ENCODE measurements at regions not wholly inside any gene's neighbourhood (a gene's known extent, or its start where the extent isn't known, plus 50 kb on each side); places are given as distances from the start of the nearest gene placed in this dataset.

DNA sequence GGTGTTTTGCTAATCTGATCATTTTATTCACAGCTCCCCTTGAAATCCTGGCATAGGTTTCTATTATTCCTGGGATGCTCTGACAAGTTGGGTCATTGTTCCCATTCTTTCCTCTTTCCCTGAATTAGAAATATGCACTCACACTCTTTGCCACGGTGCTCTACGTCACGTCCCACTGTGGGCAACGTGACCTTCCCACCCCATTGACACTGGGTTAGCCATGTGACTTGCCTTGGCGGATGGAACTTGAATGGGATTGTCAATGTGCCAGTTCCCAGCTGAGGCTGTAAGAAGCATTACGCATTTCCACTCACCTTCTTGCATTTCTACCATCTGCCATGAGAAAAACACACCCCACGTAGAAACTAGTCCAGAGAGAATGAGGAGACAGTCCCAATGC, 492.4 kb downstream of the SHISA9 start:
- DNase-seq (ENCODE audit: low read depth in 2 of 2): no peak

DNA sequence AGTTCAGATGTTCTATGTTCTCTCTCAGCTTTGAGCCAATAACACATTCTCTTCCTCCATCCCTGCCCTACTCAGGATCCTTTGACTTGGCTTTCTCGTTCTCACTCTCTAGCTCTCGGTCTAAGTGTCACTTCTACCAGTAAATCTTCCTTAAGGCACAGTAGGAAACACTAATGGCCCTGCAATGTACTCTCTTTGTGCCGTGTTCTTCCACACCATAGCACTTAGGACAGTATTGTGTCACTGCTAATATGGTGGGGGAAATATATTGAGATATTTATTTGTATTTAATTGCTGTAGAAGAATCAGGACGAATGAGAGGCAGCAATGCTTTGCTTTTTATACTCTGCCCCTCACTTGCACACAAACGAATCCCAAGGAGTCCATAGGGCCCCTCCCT, 493.1 kb downstream of the SHISA9 start:
- no peak for DNase-seq (ENCODE audit: low read depth in 2 of 2)

DNA sequence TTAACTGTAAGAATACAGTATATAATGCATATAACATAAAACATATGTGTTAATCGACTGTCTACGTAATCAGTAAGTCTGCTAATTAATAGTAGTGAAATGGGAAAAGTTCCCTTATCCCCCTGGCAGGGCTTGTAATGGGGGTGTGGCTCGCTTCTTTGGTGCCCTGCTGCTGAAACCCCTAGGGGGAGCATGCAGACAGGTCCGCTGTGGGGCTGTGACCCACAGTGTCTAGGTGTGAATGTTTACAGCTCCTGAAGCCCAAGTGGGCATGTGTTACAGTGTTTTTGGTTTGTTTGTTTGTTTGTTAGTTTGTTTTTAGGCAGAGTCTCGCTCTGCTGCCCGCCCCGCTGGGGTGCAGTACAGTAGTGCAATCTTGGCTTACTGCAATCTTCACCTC, 495.7 kb downstream of the SHISA9 start:
- DNase-seq (ENCODE audit: low read depth in 2 of 2): no peak

GRCh38 chr16:13401641-13402040, 500.2 kb downstream of the SHISA9 start:
- no peak for DNase-seq (ENCODE audit: low read depth in 2 of 2)

GRCh38 chr16:13402601-13403000, 501.2 kb downstream of the SHISA9 start:
- DNase-seq (ENCODE audit: low read depth in 2 of 2): no peak

GRCh38 chr16:13403326-13403725, 501.9 kb downstream of the SHISA9 start:
- no peak for DNase-seq (ENCODE audit: low read depth in 2 of 2)

GRCh38 chr16:13414154-13414553, 505.8 kb upstream of the ERCC4 start:
- no peak for DNase-seq (ENCODE audit: low read depth in 2 of 2)

GRCh38 chr16:13419589-13419988, 500.4 kb upstream of the ERCC4 start:
- DNase-seq (ENCODE audit: low read depth in 2 of 2): no peak

DNA sequence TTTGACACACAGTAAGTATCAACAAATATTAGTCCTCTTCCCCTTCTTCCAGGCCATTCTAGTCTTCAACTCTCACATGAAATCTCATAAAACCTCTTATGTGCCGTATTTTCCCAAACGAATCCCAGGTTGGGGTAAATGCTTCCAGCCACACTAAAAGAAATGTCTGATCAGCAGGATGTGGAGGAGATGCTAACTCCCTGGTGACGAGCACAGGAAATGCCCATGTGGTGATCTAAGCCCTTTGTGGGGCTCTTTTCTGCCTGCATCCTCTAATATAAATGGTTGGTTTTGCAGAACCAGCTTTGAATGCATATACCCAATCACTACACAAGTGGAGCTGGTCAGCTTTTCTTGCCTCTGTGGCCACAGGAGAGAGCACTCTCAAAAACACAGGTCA, 498.2 kb upstream of the ERCC4 start:
- DNase-seq (ENCODE audit: low read depth in 2 of 2): peak; percentile 23 to 29

DNA sequence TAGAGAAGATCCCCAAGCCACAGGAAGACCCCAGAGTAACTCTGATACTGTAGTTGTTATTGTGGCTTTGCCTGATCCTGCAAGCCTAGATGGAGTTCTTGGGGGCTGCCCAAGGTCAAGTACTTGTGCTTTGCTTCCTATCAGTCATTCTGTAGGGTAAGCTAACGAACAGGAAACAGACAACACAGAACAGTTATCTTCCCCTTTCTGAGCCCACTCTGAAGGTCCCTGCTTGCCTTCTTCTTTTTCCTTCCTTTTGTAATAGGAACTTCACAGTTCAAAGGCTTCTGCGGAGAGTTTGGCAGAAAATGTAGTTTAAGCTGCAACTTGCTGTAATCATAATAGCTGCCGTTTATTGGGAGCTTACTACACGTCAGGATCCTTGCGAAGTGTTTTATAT, 494.1 kb upstream of the ERCC4 start:
- no peak for DNase-seq (ENCODE audit: low read depth in 2 of 2)

- no peak for DNase-seq (ENCODE audit: low read depth in 2 of 2)
These were observed 493.7 kb upstream of the ERCC4 start for GRCh38 chr16:13426269-13426668.

GRCh38 chr16:13426736-13427135, 493.2 kb upstream of the ERCC4 start:
- DNase-seq (ENCODE audit: low read depth in 2 of 2): no peak

DNA sequence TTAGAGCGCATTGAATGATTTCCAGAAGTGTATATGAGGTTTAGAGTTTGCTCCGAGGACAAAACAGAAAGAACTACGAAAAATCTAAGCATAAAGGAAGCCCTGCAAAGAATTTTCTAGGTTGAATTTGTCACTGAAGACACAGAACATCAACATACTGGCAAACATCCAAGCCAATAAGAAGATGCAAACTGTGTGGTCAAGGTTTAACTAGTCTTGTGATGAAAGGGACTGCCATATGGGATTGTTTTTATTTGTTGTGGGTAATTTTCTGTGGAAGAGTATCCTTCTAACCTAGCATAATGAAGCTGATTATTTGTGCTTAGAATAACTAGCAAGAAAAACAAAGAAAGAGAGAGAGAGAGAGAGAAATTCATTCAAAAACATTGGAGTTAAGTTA, 492.0 kb upstream of the ERCC4 start:
- DNase-seq (ENCODE audit: low read depth in 2 of 2): no peak

GRCh38 chr16:13429416-13429815, 490.5 kb upstream of the ERCC4 start:
- DNase-seq (ENCODE audit: low read depth in 2 of 2): peak; percentile 42 to 44

GRCh38 chr16:13435415-13435814, 484.5 kb upstream of the ERCC4 start:
- DNase-seq (ENCODE audit: low read depth in 2 of 2): no peak

DNA sequence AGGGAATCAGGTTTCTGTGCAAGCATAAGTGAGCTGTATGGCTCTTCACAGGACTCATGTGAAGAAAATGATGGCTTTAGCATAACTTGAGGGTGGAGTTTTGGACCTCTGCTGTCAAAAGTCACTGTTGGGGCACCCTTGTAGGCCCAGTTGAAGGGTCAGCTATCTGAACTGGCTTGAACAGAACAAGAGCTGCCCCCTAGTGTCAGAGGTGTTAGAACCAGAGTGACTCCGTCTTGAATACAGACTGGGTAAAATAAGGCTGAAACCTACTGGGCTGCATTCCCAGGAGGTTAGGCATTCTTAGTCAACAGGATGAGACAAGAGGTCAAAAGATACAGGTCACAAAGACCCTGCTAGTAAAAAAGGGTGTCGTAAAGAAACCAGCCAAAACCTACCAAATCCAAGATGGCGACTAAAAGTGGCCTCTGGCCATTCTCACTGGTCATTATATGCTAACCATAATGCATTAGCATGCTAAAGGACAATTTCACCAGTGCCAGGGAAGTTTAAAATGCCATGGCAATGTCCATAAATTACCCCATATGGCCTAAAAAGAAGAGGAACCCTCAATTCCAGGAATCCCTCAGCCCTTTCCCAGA, 484.0 kb upstream of the ERCC4 start:
- no peak for DNase-seq (ENCODE audit: low read depth in 2 of 2)

DNA sequence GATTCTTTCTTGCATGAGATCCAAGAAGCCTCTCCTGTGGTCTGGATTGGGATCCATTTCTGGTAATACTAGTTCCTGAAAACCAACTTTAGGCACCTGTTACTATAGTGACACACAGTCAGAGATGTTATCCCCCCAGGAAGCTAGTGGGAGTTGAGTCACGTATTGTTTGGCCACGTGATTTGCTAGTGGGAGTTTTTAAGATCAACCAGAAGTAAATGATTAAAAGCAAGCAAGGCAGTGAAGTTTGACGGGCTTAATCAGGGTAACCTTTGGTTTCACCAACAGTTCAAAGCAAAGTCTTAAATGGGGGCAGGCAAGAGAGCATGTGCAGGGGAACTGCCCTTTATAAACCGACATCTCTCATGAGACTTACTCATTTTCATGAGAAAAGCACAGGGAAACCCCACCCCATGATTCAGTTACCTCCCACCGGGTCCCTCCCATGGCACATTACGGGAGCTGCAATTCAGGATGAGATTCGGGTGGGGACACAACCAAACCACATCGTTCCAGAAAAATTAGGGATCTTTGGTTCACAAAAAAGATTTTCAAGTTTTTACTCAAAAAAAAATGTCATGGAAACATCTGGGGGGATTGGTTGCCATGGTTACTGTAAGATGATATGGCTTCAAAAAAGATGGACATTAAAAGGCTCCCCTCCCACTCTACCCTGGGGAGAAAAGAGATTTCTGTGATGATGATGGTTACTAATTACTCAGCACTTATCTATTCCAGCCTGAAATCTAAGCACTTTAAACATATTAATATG, 483.1 kb upstream of the ERCC4 start:
- no peak for DNase-seq (ENCODE audit: low read depth in 2 of 2)

GRCh38 chr16:13437413-13437795, 482.6 kb upstream of the ERCC4 start:
- no peak for DNase-seq (ENCODE audit: low read depth in 2 of 2)

DNA sequence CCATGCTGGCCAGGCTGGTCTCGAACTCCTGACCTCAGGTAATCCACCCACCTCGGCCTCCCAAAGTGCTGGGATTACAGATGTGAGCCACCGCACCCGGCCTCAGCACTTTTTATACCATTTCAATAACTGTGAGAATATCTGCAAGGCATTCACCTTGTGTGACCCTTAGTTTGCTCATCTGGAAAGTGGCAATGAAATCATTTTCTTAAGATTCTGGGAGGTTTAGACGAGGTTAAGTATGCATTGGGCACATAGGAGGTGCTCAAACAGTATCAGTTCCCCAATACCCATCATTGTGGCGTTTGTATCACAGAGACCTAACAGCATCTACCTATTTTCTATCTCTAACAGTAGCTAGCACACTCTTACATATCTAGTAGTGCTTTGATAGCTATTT, 481.9 kb upstream of the ERCC4 start:
- no peak for DNase-seq (ENCODE audit: low read depth in 2 of 2)

DNA sequence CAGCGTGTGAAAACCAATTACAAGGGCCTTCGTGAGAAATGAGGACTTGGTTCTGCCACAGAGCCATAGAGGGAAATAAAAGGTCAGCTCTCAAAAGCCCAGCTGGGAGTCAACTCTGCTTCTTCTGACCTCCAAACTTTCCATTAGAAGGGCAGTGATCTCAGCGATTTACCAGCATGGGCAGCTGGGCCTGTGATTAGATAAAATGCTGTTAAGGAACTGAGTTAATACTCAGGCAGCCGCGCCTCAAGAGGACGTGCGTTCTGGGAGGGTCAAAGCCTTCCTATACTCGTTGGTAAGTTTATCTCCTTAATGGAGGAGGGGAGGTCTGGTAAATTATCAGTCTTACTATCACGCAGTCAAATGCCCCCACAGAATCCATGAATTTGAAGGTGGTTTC, 480.2 kb upstream of the ERCC4 start:
- no peak for DNase-seq (ENCODE audit: low read depth in 2 of 2)

GRCh38 chr16:13441675-13442074, 478.3 kb upstream of the ERCC4 start:
- DNase-seq (ENCODE audit: low read depth in 2 of 2): no peak

- no peak for DNase-seq (ENCODE audit: low read depth in 2 of 2)
These were observed 471.6 kb upstream of the ERCC4 start for GRCh38 chr16:13448346-13448745.

GRCh38 chr16:13453325-13453724, 466.6 kb upstream of the ERCC4 start:
- DNase-seq (ENCODE audit: low read depth in 2 of 2): no peak

Measured in fibroblast of skin of left biceps (primary cell).